Mesenchymal stem cell (in vitro differentiated cells and primary cell): ENCODE measurements at regions not wholly inside any gene's neighbourhood (a gene's known extent, or its start where the extent isn't known, plus 50 kb on each side); places are given as distances from the start of the nearest gene placed in this dataset.

Experiments
- DNase-seq: peaks from one replicate; pipeline ENCODE4 v3.0.0-alpha.2; 2013
- H2AFZ ChIP-seq: one replicate; pipeline ENCODE4 v1.6.1; 2013; ENCODE audit warnings: low read depth, mild to moderate bottlenecking, control low read depth, inconsistent platforms, low read length, moderate library complexity
- H2AK5ac ChIP-seq: 2 replicates; pipeline ENCODE4 v1.6.1; 2013; ENCODE audit warnings: low read length, moderate library complexity, mild to moderate bottlenecking, inconsistent platforms; ENCODE audit not compliant: severe bottlenecking
- H2BK120ac ChIP-seq: one replicate; pipeline ENCODE4 v1.6.1; 2013; ENCODE audit warnings: low read depth, mild to moderate bottlenecking, inconsistent platforms, low read length, moderate library complexity
- H2BK12ac ChIP-seq, 2 experiments: one replicate each; pipeline ENCODE4 v1.6.1; 2013; ENCODE audit warnings: inconsistent platforms in 2 of 2, low read length in 2 of 2, mild to moderate bottlenecking in 2 of 2, moderate library complexity in 2 of 2, control low read depth in 1 of 2
- H2BK15ac ChIP-seq: one replicate; pipeline ENCODE4 v1.6.1; 2013; ENCODE audit warnings: mild to moderate bottlenecking, low read depth, inconsistent platforms; ENCODE audit not compliant: poor library complexity, severe bottlenecking
- H2BK5ac ChIP-seq: 2 replicates; pipeline ENCODE4 v1.6.1; 2013; ENCODE audit warnings: low read depth, mild to moderate bottlenecking, low read length, control low read depth, inconsistent platforms; ENCODE audit not compliant: poor library complexity, severe bottlenecking
- H3K14ac ChIP-seq, 2 experiments: one replicate each; pipeline ENCODE4 v1.6.1; 2013; ENCODE audit warnings: inconsistent platforms in 2 of 2, low read length in 2 of 2, control low read depth in 1 of 2, mild to moderate bottlenecking in 1 of 2, moderate library complexity in 1 of 2
- H3K18ac ChIP-seq, 2 experiments: one replicate each; pipeline ENCODE4 v1.6.1; 2013; ENCODE audit warnings: inconsistent platforms in 2 of 2, low read length in 2 of 2, control low read depth in 1 of 2, low read depth in 1 of 2, mild to moderate bottlenecking in 1 of 2
- H3K23ac ChIP-seq, 2 experiments: one replicate each; pipeline ENCODE4 v1.6.1; 2013; ENCODE audit warnings: inconsistent platforms in 2 of 2, low read length in 2 of 2, mild to moderate bottlenecking in 2 of 2, moderate library complexity in 2 of 2, control low read depth in 1 of 2
- H3K27ac ChIP-seq: 2 replicates; pipeline ENCODE4 v1.5.1; 2013; ENCODE audit warnings: mild to moderate bottlenecking, moderate library complexity, low read length, control low read depth, inconsistent platforms; ENCODE audit not compliant: poor library complexity, severe bottlenecking
- H3K27me3 ChIP-seq, 2 experiments: 2 replicates each; pipeline versions ENCODE4 v1.6.1 to v1.7.0; 2013; ENCODE audit warnings: low read length in 2 of 2, mild to moderate bottlenecking in 2 of 2, moderate library complexity in 2 of 2, control low read depth in 1 of 2, inconsistent platforms in 1 of 2; ENCODE audit not compliant: control insufficient read depth in 1 of 2, insufficient read depth in 1 of 2
- H3K36me3 ChIP-seq, 2 experiments: 2 replicates each; pipeline versions ENCODE4 v1.6.1 to v1.7.0; 2013; ENCODE audit warnings: low read length in 2 of 2, control low read depth in 1 of 2, inconsistent platforms in 1 of 2, low read depth in 1 of 2, mild to moderate bottlenecking in 1 of 2; ENCODE audit not compliant: insufficient read depth in 2 of 2, control insufficient read depth in 1 of 2
- H3K4ac ChIP-seq, 2 experiments: one replicate each; pipeline ENCODE4 v1.6.1; 2013; ENCODE audit warnings: inconsistent platforms in 2 of 2, low read length in 2 of 2, mild to moderate bottlenecking in 2 of 2, moderate library complexity in 2 of 2, control low read depth in 1 of 2, low read depth in 1 of 2
- H3K4me1 ChIP-seq: 2 replicates; pipeline ENCODE4 v1.6.1; 2013; ENCODE audit warnings: low read depth, low read length, control low read depth; ENCODE audit not compliant: control insufficient read depth, insufficient read depth
- H3K4me2 ChIP-seq: 2 replicates; pipeline ENCODE4 v1.6.1; 2013; ENCODE audit warnings: low read length, mild to moderate bottlenecking, inconsistent platforms; ENCODE audit not compliant: poor library complexity, severe bottlenecking
- H3K4me3 ChIP-seq, 2 experiments: 2 replicates each; pipeline versions ENCODE4 v1.5.1 to v1.7.0; 2013; ENCODE audit warnings: low read length in 2 of 2, mild to moderate bottlenecking in 2 of 2, control low read depth in 1 of 2, low read depth in 1 of 2; ENCODE audit not compliant: insufficient read depth in 1 of 2
- H3K79me1 ChIP-seq: replicated peaks from 2 replicates; pipeline ENCODE4 v1.6.1; 2013; ENCODE audit warnings: mild to moderate bottlenecking, control low read depth, low read length, inconsistent platforms; ENCODE audit not compliant: poor library complexity, severe bottlenecking
- H3K9ac ChIP-seq: 2 replicates; pipeline ENCODE4 v1.7.0; 2013; ENCODE audit warnings: mild to moderate bottlenecking, low read length, moderate library complexity
- H3K9me3 ChIP-seq: 2 replicates; pipeline ENCODE4 v1.7.0; 2013; ENCODE audit warnings: mild to moderate bottlenecking, low read length; ENCODE audit not compliant: control insufficient read depth
- H4K8ac ChIP-seq: one replicate; pipeline ENCODE4 v1.6.1; 2013; ENCODE audit warnings: inconsistent platforms, mild to moderate bottlenecking, low read length, moderate library complexity
- H4K91ac ChIP-seq: one replicate; pipeline ENCODE4 v1.6.1; 2013; ENCODE audit warnings: mild to moderate bottlenecking, low read length, inconsistent platforms
- WGBS: methylation state at CpG from one replicate; pipeline ENCODE4 v1.1.7; 2013; ENCODE audit warnings: mixed read lengths; 5-methylcytosine and 5-hydroxymethylcytosine counted together

- no peak overlapping the region for H3K27ac ChIP-seq
- DNase-seq: no peak
Observed at GRCh38 chr2:19560785-19561184, 202.4 kb upstream of the OSR1 start.

GRCh38 chr2:19559596-19560240 is 201.3 kb upstream of the OSR1 start:
- H2BK120ac ChIP-seq: no peak overlapping the region
- WGBS: 73% methylated on average over 8 of the region's 9 CpGs
- no peak overlapping the region for H3K23ac ChIP-seq
- H3K4me2 ChIP-seq: no peak overlapping the region
- H4K91ac ChIP-seq: no peak overlapping the region
- no peak overlapping the region for H2AFZ ChIP-seq
- no peak overlapping the region for H3K18ac ChIP-seq
- H3K9me3 ChIP-seq: no peaks in the 10 kb centered on the region
- H2AK5ac ChIP-seq: no peak overlapping the region
- peak overlapping the region in 1 of 2 experiments; percentile 21 for H2BK12ac ChIP-seq
- H3K79me1 ChIP-seq: no peaks in the 10 kb centered on the region
- H3K14ac ChIP-seq: no peak overlapping the region
- no peak overlapping the region for H2BK5ac ChIP-seq
- H3K9ac ChIP-seq: no peak overlapping the region
- no peak overlapping the region for H3K27ac ChIP-seq
- peak overlapping the region; percentile 45 for H4K8ac ChIP-seq
- no peak overlapping the region for H3K4me3 ChIP-seq
- no peak overlapping the region for H3K4ac ChIP-seq
- no peak overlapping the region for H2BK15ac ChIP-seq
- H3K27me3 ChIP-seq: no peaks in the 10 kb centered on the region
- H3K36me3 ChIP-seq: no peaks in the 10 kb centered on the region
- DNase-seq: no peak
- H3K4me1 ChIP-seq: no peaks in the 10 kb centered on the region

More at GRCh38 chr2:19560785-19561184, 202.4 kb upstream of the OSR1 start:
- no peak overlapping the region for H2BK12ac ChIP-seq
- no peak overlapping the region for H4K8ac ChIP-seq
- no peak overlapping the region for H2BK15ac ChIP-seq
- H3K27me3 ChIP-seq: no peaks in the 10 kb centered on the region
- no peak overlapping the region for H3K14ac ChIP-seq
- H4K91ac ChIP-seq: no peak overlapping the region
- H3K79me1 ChIP-seq: no peaks in the 10 kb centered on the region
- H3K4me3 ChIP-seq: no peak overlapping the region
- no peak overlapping the region for H3K18ac ChIP-seq
- no peak overlapping the region for H2AFZ ChIP-seq
- H3K4me1 ChIP-seq: no peaks in the 10 kb centered on the region
- H2BK5ac ChIP-seq: no peak overlapping the region
- H3K4ac ChIP-seq: no peak overlapping the region
- H3K4me2 ChIP-seq: no peak overlapping the region
- no peak overlapping the region for H3K9ac ChIP-seq
- no peaks in the 10 kb centered on the region for H3K36me3 ChIP-seq
- H2AK5ac ChIP-seq: no peak overlapping the region
- H2BK120ac ChIP-seq: no peak overlapping the region
- no peak overlapping the region for H3K23ac ChIP-seq
- H3K9me3 ChIP-seq: no peaks in the 10 kb centered on the region

DNA sequence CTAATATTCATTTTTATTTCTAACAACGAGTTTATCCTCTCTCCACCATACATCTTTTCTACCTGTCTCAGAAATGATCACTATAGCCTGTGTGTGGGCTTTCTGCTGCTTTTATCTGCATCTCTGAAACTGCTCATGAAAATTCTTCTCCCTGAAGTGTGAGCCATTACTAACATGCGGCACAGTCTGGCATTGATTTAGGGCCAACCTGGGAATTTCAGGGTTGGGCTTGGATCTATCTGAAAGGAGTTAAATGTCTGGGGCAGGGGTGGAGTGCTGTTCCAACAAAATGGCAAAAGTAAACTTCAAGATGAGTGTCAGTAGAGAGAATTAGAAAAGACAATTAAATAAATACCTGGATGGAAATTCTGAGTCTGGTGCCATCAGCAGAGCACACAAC is 198.2 kb upstream of the OSR1 start:
- Histone ChIP-seq H3K79me1 (no peaks in the 10 kb centered on the region), H4K8ac (no peak overlapping the region), H3K9me3 (no peaks in the 10 kb centered on the region), H3K18ac (no peak overlapping the region), H3K4me2 (no peak overlapping the region), H3K23ac (no peak overlapping the region), H3K27ac (no peak overlapping the region), H3K14ac (no peak overlapping the region), H2AK5ac (no peak overlapping the region), H4K91ac (no peak overlapping the region), H3K27me3 (no peaks in the 10 kb centered on the region), H2BK5ac (no peak overlapping the region), H3K9ac (no peak overlapping the region), H2BK120ac (no peak overlapping the region), H3K4me1 (no peaks in the 10 kb centered on the region), H3K4ac (peak overlapping the region in 1 of 2 experiments; percentile 60), H2BK15ac (no peak overlapping the region), H3K36me3 (no peaks in the 10 kb centered on the region), H2BK12ac (no peak overlapping the region), H3K4me3 (no peak overlapping the region), H2AFZ (no peak overlapping the region)
- no peak for DNase-seq
- WGBS: 90% methylated on average over 2 of the region's 2 CpGs

GRCh38 chr2:19554520-19554919 is 196.1 kb upstream of the OSR1 start:
- Histone ChIP-seq H3K4me2 (no peak overlapping the region), H3K79me1 (no peaks in the 10 kb centered on the region), H3K4me3 (no peak overlapping the region), H3K27ac (no peak overlapping the region), H2BK12ac (no peak overlapping the region), H2AFZ (no peak overlapping the region), H3K4me1 (peaks cover 3% of the 10 kb centered on the region), H3K36me3 (no peaks in the 10 kb centered on the region), H3K14ac (no peak overlapping the region), H3K9me3 (no peaks in the 10 kb centered on the region), H2AK5ac (peak overlapping the region; percentile 32), H3K9ac (no peak overlapping the region), H3K23ac (no peak overlapping the region), H2BK5ac (no peak overlapping the region), H3K27me3 (no peaks in the 10 kb centered on the region), H2BK120ac (no peak overlapping the region), H4K91ac (no peak overlapping the region), H4K8ac (no peak overlapping the region), H3K18ac (no peak overlapping the region), H3K4ac (no peak overlapping the region), H2BK15ac (no peak overlapping the region)
- no peak for DNase-seq
- 100% methylated on average over 1 of the region's 1 CpG for WGBS
